HEK293 (cell line): ENCODE measurements at regions not wholly inside any gene's neighbourhood (a gene's known extent, or its start where the extent isn't known, plus 50 kb on each side); places are given as distances from the start of the nearest gene placed in this dataset.
"Not testable (repeated sequence)": the region's sequence is repeated elsewhere in the genome, so short reads cannot be mapped to it uniquely, and the experiment has no call there.

ENCODE experiments used
- KLF16 ChIP-seq: fragments of 450-650 bp; formaldehyde crosslinking; IDR thresholded peaks from 2 replicates; pipeline ENCODE4 v1.5.1; 2017; ENCODE audit warnings: missing biosample characterization, missing genetic modification characterization
- SALL2 ChIP-seq: fragments of 450-650 bp; formaldehyde crosslinking; IDR thresholded peaks from 2 replicates; pipeline ENCODE4 v1.5.0; 2017; ENCODE audit warnings: missing biosample characterization, mild to moderate bottlenecking, missing genetic modification characterization, borderline replicate concordance
- SETDB1 ChIP-seq: IDR thresholded peaks from one replicate; pipeline ENCODE4 v1.6.1; 2017; ENCODE audit warnings: mild to moderate bottlenecking, low read length, moderate library complexity, mixed read lengths; ENCODE audit not compliant: insufficient read length
- TSHZ1 ChIP-seq: fragments of 450-650 bp; formaldehyde crosslinking; IDR thresholded peaks from 2 replicates; pipeline ENCODE4 v1.5.1; 2016; ENCODE audit warnings: missing biosample characterization, missing genetic modification characterization, borderline replicate concordance
- YY1 ChIP-seq: fragments of 450-650 bp; formaldehyde crosslinking; IDR thresholded peaks from 2 replicates; pipeline ENCODE4 v1.5.1; 2018; ENCODE audit warnings: missing biosample characterization, missing genetic modification characterization
- ZBTB17 ChIP-seq: fragments of 450-650 bp; formaldehyde crosslinking; IDR thresholded peaks from 2 replicates; pipeline ENCODE4 v1.5.1; 2016; ENCODE audit warnings: missing biosample characterization, missing genetic modification characterization
- ZBTB26 ChIP-seq: fragments of 450-650 bp; formaldehyde crosslinking; optimal IDR thresholded peaks from 2 replicates; pipeline ENCODE3; 2016; ENCODE audit warnings: missing biosample characterization, mild to moderate bottlenecking, missing genetic modification characterization
- ZBTB8A ChIP-seq: fragments of 450-650 bp; formaldehyde crosslinking; IDR thresholded peaks from 2 replicates; pipeline ENCODE4 v1.5.1; 2016; ENCODE audit warnings: missing biosample characterization, missing genetic modification characterization
- ZNF549 ChIP-seq: fragments of 450-650 bp; IDR thresholded peaks from 2 replicates; pipeline ENCODE4 v1.5.1; 2018; ENCODE audit warnings: missing biosample characterization, missing genetic modification characterization, mild to moderate bottlenecking, inconsistent platforms, moderate library complexity
- TF ChIP-seq, protein P1 (sequence below): fragments of 450-650 bp; formaldehyde crosslinking; IDR thresholded peaks from 2 replicates; pipeline ENCODE4 v1.5.1; 2016; ENCODE audit warnings: missing biosample characterization, missing genetic modification characterization
- TF ChIP-seq, protein P2 (sequence below): IDR thresholded peaks from 2 replicates; pipeline ENCODE4 v1.6.1; 2011; ENCODE audit warnings: mild to moderate bottlenecking, low read depth, low read length, borderline replicate concordance
- TF ChIP-seq, protein P3 (sequence below): fragments of 450-650 bp; formaldehyde crosslinking; conservative IDR thresholded peaks from 2 replicates; pipeline ENCODE4 v1.5.1; 2016; ENCODE audit warnings: low read depth, missing biosample characterization, missing genetic modification characterization

GRCh38 chr1:843946-844345 is 79.8 kb upstream of the SAMD11 start:
- not testable (repeated sequence) for TF ChIP-seq ZNF549 (tag by site-specific recombination); KLF16; SALL2 (tag by site-specific recombination); ZBTB26 (tag by site-specific recombination); SETDB1; ZBTB17 (tag by site-specific recombination); TSHZ1 (tag by site-specific recombination); YY1 (tag by site-specific recombination); ZBTB8A (tag by site-specific recombination)
- TF ChIP-seq, protein P1, sequence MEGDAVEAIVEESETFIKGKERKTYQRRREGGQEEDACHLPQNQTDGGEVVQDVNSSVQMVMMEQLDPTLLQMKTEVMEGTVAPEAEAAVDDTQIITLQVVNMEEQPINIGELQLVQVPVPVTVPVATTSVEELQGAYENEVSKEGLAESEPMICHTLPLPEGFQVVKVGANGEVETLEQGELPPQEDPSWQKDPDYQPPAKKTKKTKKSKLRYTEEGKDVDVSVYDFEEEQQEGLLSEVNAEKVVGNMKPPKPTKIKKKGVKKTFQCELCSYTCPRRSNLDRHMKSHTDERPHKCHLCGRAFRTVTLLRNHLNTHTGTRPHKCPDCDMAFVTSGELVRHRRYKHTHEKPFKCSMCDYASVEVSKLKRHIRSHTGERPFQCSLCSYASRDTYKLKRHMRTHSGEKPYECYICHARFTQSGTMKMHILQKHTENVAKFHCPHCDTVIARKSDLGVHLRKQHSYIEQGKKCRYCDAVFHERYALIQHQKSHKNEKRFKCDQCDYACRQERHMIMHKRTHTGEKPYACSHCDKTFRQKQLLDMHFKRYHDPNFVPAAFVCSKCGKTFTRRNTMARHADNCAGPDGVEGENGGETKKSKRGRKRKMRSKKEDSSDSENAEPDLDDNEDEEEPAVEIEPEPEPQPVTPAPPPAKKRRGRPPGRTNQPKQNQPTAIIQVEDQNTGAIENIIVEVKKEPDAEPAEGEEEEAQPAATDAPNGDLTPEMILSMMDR (tag by site-specific recombination), result not testable (repeated sequence)
- TF ChIP-seq, protein P2, sequence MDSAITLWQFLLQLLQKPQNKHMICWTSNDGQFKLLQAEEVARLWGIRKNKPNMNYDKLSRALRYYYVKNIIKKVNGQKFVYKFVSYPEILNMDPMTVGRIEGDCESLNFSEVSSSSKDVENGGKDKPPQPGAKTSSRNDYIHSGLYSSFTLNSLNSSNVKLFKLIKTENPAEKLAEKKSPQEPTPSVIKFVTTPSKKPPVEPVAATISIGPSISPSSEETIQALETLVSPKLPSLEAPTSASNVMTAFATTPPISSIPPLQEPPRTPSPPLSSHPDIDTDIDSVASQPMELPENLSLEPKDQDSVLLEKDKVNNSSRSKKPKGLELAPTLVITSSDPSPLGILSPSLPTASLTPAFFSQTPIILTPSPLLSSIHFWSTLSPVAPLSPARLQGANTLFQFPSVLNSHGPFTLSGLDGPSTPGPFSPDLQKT, result not testable (repeated sequence)
- TF ChIP-seq, protein P3, sequence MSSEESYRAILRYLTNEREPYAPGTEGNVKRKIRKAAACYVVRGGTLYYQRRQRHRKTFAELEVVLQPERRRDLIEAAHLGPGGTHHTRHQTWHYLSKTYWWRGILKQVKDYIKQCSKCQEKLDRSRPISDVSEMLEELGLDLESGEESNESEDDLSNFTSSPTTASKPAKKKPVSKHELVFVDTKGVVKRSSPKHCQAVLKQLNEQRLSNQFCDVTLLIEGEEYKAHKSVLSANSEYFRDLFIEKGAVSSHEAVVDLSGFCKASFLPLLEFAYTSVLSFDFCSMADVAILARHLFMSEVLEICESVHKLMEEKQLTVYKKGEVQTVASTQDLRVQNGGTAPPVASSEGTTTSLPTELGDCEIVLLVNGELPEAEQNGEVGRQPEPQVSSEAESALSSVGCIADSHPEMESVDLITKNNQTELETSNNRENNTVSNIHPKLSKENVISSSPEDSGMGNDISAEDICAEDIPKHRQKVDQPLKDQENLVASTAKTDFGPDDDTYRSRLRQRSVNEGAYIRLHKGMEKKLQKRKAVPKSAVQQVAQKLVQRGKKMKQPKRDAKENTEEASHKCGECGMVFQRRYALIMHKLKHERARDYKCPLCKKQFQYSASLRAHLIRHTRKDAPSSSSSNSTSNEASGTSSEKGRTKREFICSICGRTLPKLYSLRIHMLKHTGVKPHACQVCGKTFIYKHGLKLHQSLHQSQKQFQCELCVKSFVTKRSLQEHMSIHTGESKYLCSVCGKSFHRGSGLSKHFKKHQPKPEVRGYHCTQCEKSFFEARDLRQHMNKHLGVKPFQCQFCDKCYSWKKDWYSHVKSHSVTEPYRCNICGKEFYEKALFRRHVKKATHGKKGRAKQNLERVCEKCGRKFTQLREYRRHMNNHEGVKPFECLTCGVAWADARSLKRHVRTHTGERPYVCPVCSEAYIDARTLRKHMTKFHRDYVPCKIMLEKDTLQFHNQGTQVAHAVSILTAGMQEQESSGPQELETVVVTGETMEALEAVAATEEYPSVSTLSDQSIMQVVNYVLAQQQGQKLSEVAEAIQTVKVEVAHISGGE (tag by site-specific recombination), result not testable (repeated sequence)
